NK-92 (cell line): ENCODE measurements at regions not wholly inside any gene's neighbourhood (a gene's known extent, or its start where the extent isn't known, plus 50 kb on each side); places are given as distances from the start of the nearest gene placed in this dataset.

Experiments used
- DNase-seq: peaks from one replicate; lab custom pipeline; 2025; ENCODE audit not compliant: unreplicated experiment; lab: John Stamatoyannopoulos, UW

DNA sequence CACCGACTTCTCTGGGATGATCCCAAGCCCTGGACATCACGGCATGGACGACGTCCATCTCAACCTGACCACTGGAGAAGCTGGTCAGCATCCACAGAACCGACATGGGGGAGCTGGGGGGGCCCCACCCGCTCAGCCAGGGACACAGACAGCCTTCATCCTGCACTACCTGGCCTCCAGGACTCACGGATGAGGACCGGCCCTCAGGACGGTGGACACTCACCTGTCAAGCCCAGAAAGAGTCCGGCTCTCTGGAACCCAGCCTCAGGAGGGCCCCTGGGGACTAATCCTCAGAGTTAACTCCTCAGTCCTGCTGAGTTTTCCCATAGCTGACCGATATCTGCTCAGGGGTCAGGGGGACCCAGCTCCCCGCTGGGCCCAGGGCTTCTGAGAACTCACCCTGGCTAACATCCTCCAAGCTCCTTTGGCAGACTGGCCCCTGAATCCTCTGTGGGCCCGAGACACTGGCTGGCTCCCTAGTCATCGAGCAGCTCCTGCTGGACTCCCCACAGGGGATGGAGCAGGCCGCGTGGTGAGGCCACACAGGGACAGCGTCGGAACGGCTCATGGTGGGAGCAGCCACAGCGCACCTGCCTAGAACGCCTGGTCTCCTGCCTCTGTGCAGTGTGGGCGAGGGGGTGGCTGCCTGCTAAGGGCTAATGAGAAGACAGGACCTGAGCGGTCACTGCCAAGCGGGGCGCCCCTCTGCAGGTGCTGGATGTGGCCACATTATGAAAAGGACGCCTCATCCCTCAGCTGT, 649.2 kb downstream of the BRD1 start:
- no peak for DNase-seq

DNA sequence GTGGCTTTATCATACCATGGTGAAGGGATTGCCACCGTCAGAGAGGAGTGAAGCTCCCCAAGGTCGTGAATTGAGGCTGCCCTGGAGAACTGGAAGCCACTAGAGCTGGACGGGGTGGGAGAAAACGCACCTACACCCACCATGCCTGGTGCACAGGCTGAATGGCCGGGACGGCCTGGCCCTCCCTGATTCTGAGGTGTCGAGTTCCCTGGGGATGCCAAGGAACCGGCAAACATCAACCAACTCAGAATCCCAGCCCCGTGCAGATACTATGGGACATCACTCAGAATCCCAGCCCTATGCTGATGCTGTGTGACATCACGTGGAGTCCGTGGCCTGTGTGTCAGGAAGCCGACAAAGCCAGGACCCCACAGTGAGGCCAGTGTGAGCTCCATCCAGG, 650.0 kb downstream of the BRD1 start:
- no peak for DNase-seq

DNA sequence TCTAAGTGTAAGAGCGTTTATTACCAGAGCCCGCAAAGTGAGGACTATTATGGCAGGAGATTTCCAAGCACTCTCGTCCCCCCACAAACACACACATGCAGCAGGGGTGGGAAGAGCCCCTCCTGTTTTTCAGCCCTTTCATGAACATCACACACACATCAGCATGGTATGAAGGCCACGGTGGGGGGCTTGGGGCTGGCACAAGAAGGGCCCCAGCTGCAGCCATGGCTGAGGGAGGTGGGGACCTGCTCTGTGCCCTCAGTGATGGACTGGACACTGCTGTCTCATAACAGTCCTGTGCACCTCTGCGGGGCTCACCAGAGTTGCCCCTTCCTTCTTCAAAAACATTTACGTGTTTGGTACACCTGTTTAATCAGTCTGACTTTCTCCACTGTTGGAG, 650.7 kb downstream of the BRD1 start:
- no peak for DNase-seq

DNA sequence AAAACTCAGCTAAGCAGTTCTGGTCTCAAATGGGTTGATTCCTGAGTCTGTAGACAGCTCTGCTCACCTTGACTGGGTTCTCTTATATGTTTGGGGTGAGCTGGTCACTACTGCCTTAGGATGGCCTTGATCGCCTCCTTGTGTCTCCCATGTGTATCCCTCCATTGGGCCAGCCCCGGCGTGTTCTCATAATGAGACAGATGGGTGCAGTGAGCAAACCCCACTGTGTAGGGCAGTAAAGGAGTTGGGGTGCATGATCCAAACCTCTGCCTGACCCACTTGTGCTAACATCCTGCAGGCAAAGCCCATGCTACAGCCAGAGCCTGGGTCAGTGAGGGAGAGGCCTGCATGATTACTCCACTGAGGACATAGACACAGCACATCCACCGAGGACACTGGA, 657.6 kb downstream of the BRD1 start:
- DNase-seq: no peak

DNA sequence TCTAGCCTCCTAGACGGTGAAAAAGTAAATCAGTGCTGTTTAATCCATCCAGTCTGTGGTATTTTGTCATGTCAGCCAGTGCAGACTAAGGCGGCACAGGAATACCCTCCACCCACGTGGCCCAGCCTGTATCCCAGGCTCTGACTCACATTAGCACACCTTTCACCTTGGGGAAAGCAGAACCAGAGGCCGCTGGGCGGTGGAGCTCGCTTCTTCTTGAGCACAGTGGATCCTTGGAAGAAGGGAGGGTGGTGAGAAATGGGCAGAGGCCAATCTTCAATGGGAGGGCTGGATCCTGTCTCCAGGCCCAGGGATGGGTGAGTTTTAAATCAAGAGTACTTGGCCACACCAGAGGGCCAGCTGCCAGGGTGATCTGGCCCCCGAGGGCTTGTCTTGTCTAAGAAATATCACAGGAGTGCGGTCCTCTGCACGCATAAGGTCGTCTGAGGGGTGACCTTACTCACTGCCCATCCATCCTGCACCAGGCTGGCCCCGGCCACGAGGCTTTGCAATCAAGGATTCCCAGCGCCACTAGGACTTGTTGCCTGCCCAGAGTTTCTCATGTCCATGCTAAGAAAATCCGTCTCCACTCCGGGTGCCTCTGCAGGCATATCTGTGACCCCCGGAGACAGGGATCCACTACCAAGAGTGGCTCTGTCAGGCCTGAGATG, 658.5 kb downstream of the BRD1 start:
- DNase-seq: no peak

DNA sequence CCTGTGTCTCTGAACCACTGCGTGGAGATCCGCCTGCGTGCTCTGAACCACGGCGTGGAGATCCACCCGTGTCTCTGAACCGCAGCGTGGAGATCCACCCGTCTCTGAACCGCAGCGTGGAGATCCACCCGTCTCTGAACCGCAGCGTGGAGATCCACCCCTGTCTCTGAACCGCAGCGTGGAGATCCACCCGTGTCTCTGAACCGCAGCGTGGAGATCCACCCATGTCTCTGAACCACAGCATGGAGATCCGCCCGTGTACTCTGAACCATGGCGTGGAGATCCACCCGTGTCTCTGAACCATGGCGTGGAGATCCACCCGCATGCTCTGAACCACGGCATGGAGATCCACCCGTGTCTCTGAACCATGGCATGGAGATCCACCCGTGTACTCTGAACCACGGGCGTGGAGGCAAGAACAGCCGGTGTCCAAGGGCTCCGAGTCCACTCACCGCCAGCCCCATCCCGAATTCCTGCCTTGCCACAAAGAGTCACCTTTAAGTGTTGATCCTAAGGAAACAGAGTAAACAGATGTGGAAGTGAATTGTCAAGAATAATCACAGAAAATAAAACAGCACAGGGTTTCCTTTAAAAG, 659.4 kb downstream of the BRD1 start:
- DNase-seq: no peak

DNA sequence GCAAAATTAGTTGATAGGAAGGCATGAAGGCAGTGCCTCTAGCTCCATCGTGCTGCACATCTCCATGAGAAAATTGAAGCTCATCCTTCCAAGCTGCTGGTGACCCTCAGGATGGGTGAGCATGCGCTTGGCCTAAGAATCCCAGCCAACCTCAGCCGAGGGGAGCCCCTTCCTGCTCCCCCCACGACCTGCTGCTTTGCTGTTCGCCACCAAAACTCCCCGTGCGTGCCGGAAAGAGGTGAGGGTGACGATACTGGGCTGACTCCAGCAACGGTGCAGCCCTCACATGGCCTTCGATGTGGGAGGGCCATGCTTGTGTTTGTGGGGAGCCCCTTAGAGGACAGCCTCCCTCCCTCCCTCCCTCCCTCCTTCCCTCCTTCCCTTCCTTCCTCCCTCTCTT, 660.9 kb downstream of the BRD1 start:
- DNase-seq: no peak

DNA sequence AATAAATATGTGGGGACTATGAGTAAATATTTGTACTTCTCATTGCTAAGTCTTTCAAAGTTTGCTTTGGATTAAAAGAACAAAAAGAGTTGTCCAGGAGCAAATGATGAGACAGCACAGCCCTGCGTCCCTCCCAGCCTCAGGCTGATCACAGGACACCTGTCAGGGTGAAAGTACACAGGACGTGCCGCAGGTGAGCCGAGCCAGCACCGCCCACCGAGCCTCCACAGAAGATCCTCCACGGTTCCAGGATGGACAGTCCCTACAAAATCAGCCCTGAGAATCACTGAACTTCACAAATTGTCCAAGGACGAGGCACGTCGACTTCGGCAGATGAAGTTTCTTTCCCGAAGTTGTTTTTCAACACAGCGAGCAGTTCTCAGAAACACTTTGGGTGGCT, 661.5 kb downstream of the BRD1 start:
- DNase-seq: no peak

DNA sequence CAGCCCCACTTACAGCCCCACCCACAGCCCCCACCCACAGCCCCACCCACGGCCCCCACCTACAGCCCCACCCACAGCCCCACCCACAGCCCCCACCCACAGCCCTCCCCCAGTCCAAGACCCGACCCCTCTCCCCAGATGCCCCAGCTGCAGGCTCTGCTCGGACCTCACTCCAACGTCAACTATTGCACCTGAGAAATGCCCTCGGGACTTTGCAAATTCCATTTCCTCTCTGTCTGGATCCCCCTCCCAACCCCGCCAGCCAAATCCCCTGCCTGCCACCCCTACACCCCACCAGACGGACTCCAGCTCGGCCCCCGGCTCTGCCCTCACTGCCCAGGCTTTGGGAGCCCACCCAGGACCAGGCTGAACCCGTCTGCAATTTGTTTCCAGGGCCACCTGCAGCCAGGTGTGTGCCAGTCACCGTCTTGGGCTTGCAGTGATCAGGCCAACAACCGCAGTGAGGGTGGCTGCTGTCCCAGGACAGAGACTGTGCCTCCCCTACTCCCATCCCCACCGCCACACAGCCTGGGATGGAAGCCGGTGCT, 662.8 kb downstream of the BRD1 start:
- no peak for DNase-seq

DNA sequence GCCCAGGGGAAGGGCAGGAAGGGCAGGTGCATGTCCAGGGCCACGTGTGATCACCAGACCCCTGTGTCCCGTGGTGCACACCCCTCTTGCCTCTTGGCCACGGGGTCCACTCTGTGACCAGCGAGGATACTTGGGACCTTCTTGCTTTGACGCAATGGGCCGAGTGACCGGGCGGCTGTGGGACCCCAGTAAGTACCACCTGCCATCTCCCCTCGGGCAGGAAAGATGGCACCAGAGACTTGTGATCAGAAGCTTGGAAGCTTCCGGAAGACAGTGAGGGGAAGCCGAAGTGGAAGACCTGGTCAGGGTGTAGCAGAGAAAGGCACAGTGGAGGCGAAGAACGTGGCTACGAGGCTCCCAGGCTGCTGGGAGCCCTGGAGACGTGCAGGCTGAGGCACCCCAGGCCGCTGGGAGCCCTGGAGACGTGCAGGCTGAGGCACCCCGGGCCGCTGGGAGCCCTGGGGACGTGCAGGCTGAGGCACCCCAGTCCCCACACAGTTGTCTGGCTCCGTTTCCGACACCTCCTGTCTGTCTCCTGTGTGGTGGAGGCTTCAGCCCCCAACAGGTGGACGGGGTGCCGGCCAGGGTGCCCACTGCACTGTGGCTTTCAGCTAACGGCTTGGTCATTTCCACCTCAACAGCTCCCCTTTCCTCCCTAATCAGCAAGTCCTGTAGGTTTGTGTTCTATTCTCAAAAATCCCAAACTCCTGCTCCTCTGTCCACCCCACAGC, 663.5 kb downstream of the BRD1 start:
- no peak for DNase-seq

DNA sequence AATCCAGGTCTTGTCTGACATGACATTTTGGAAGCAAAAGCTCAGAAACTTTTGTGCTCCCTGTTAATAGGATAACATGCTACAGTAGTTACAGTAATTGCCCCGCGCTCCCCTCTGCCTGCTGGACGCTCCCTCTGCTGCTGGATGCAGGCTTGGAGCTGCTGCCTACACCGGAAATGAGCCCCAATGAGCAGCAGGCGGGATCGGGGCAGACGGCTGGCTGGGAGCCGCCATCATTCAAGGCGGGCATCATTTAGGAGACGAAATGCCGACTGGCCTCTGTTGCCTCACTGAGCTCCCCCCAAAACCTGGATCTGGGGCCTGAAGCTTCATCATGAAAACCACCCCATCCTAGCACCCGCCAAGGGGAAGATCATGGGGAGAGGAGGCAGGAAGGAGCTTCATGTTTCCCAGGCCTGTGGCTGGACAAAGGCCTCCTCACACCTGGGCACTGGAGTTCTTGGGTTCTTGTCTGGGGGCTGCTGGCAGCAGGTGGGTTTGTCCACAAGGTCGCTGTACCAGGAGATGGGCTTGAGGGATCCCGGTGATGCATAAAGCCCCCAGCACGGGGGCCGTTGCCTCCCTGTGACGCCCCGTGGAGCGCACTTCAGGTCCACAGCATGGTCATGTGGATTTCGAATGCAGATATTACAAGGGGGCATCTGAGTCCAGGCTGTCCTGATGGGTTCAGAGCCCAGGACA, 664.3 kb downstream of the BRD1 start:
- no peak for DNase-seq

DNA sequence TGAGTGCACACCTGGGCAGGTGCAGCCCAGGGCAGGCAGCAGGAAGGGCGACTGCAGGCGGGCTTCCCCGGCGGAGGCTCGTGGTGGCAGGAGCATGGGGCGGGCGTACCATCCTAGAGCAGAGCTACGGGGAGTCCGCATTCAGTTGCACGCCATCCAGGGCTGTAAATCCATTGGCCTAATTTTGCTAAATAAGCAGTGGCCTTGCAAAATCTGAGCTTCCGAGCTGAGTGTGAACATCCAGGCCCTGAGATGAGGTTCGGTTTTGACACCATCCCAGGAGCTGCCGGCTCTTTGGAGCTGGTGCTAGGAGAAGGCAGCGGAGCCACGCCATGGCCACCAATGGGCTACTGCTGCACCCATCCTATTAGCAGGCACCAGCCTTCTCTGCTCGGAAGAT, 664.8 kb downstream of the BRD1 start:
- no peak for DNase-seq

DNA sequence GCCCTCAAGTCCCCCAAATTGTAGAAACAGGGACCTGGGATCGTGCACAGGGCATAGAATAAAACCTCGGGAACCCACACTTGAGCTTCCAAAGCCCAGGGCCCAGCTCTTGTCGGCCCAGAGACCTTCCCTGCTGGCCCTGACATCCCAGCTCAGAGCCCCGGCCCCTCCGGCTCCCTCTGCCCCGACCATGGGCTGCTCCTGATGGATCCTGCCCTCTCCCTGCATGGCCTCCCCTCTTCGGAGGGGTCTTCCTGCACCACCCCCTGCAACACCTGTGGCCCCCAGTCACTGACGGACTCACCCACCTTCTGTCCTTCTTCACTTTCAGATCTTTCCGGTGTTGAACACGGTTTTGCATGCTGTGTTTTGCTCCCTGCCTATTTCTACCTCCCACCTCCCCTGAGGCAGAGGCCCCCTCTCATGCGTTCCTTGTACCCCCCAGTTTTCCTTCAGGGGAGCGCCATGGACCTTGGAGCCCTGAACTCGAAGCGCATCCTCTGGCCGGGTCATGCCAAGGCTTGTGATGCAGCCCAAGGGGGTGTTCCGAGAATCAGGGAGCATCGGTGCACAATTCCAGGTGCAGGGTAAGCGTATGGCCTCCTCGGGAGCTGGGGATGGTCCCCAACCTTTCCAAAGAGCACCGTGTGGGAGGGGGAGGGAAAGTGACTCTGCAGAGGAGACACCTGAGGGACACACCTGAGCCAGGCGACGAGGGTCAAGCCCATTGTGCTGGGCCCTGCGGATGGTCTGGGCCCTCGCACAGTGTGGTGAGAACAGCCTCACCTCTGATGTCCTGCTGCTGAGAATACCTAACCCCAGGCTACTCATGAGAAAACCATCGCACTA, 666.4 kb downstream of the BRD1 start:
- DNase-seq: no peak

DNA sequence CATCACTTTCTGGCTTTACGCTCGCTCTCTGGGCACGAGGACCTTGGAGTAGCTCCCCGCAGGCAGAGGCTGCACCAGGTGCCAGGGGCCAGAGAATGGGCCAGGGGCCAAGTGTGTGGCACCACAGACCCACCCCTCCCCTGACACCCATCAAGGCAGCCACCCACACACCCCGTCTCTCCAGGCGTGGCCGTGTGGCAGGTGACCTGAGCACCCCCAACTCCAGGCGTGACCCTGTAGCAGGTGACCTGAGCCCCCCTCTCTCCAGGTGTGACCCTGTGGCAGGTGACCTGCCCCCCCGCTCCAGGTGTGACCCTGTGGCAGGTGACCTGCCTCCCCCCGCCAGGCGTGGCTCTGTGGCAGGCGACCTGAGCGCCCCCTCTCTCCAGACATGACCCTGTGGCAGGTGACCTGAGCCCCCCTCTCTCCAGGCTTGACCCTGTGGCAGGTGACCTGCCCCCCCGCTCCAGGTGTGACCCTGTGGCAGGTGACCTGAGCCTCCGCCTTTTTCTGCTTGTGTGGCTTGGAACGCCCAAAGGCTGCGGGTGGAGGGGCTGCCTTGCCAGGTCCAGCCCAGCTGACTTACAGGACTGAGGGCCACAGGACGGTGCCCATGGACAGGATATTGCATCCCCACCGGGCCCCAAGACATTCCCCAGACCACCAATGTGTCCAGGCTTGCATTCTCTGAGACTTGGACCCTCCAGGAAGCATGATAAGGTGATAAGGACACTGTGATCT, 667.2 kb downstream of the BRD1 start:
- DNase-seq: no peak

DNA sequence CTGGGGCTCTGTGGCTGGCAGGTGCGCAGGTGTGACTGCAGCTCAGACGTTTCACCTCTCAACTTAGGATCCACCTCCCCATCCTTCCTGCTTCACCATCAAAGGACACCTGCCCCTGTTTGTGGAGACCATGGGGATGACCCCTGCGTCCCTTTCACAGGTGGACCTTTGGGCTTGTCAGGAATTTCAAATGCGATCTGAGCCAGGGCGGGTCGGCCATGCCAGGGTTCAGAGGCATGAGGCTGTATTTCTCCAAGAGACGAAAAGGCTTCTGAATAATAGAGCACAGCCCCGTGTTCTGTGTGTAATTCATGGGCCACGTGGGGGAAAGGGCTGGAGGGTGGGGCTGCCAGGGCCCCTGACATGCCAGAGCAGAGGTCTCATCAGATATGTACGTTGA, 668.0 kb downstream of the BRD1 start:
- no peak for DNase-seq

DNA sequence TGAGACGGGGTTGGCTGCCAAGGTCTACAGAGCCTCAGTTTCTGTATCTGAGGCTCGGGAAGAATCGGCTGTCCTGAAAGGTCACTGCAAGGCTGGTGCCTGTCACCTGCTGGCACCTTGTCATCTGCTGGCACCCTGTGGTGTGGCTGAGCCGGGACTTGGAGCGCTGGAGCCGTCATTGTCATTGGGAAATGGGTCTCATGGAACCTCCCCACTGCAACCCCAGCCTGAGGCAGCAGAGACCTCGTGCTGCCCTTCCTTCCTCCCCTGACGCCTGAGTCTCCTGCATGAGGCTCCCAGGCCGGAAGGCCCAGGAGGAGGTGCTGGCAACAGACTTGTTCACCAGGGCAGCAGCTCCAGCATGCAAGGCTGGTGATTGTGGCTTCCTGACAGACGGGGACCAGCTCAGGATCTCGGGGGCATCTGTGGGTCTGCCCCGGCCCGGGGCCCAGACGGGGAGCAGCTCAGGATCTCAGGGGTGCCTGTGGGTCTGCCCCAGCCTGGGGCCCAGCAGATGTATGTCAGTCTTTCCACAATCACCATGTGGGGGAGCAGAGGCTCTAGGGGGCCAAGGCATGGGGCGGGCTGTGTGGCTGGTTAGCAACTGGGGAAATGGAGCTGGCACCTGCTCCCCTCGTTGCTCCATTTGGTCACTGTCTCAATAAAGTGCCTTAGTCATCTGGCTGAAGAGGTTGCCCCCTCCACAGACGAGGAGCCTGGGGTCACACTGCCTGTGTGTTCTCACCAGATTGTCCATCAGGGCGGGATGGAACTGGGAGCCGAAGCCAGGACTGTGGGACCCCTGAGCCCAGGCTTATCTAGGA, 668.7 kb downstream of the BRD1 start:
- no peak for DNase-seq

DNA sequence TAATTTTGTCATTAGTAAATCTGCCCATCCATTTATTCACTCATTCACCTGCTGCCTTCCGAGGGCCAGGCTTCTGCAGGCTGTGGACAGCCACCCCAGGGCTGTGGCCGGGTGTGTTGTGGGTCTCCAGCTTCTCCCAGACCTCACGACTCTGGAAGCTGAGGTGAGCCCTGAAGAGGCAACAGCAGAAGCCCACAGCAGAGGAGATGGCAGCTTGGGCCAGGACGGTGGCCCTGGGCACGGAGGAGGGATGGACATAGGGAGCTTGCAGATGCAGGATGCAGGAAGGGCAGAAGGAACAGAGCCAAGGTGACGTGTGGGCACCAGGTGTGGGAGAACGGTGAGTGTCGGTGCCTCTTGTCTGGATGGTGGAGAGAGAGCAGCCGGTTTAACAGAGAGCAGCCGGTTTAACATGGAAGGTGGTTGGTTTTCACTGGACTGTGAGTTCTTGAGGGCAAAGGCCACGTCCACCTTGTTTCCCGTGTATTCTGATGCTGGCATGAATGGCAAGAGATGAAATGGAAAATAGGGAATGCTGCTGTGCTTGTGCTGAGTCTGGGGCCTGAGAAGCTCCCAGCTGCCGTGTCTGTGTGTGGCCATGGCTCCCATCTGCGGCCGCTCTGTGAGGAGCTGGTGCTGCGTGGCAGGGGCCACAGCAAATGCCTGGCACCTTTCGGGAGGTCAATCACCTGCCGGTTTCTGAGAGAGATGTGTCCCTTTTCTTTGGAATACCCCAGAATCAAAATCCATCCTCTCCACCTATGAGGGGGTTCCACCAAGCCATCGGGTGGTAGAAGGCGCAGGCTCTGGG, 669.9 kb downstream of the BRD1 start:
- DNase-seq: no peak
